H54 (cell line): ENCODE measurements at regions not wholly inside any gene's neighbourhood (a gene's known extent, or its start where the extent isn't known, plus 50 kb on each side); places are given as distances from the start of the nearest gene placed in this dataset.

Source experiments
- DNase-seq: peaks from one replicate; pipeline ENCODE4 v3.0.0; 2011; ENCODE audit warnings: low spot score, mixed read lengths; ENCODE audit not compliant: insufficient read length
- FAIRE-seq: peaks from 3 replicates; lab custom pipeline; 2011; peaks lifted over from hg19 to GRCh38; lab: Jason Lieb, UNC
- POLR2A ChIP-seq: IDR thresholded peaks from 2 replicates; pipeline ENCODE4 v1.6.1; 2011; ENCODE audit warnings: low read depth, mild to moderate bottlenecking, low read length

- TF ChIP-seq POLR2A, result no peak
- DNase-seq (no peak), FAIRE-seq (no peak)
Measured at GRCh38 chr9:99431103-99431502, 209.0 kb downstream of the SEC61B start.

GRCh38 chr9:99432075-99432474 is 210.0 kb downstream of the SEC61B start:
- FAIRE-seq, result no peak
- no peak for TF ChIP-seq POLR2A

GRCh38 chr9:99433095-99433494 is 211.0 kb downstream of the SEC61B start:
- FAIRE-seq, result peak; percentile 36
- TF ChIP-seq POLR2A, result no peak
- DNase-seq, result no peak

More at GRCh38 chr9:99432075-99432474, 210.0 kb downstream of the SEC61B start:
- DNase-seq, result no peak

GRCh38 chr9:99433555-99433954 is 211.5 kb downstream of the SEC61B start:
- DNase-seq, result peak; percentile 80
- FAIRE-seq, result peak; percentile 82
- no peak for TF ChIP-seq POLR2A

GRCh38 chr9:99436616-99437015 is 214.5 kb downstream of the SEC61B start:
- no peak for TF ChIP-seq POLR2A
- FAIRE-seq, result no peak
- DNase-seq, result no peak

GRCh38 chr9:99437145-99437544 is 215.1 kb downstream of the SEC61B start:
- FAIRE-seq, result no peak
- DNase-seq, result no peak
- no peak for TF ChIP-seq POLR2A

GRCh38 chr9:99438596-99438995 is 216.5 kb downstream of the SEC61B start:
- FAIRE-seq, result no peak
- no peak for TF ChIP-seq POLR2A
- DNase-seq, result no peak

GRCh38 chr9:99441829-99442228 is 219.7 kb downstream of the SEC61B start:
- no peak for TF ChIP-seq POLR2A
- no peak for FAIRE-seq
- no peak for DNase-seq

GRCh38 chr9:99445371-99445891 is 223.3 kb downstream of the SEC61B start:
- TF ChIP-seq POLR2A, result no peak
- FAIRE-seq (peak; percentile 87), DNase-seq (peak; percentile 67)

GRCh38 chr9:99445920-99446319 is 223.8 kb downstream of the SEC61B start:
- FAIRE-seq, result no peak
- no peak for TF ChIP-seq POLR2A
- no peak for DNase-seq

GRCh38 chr9:99447951-99448350 is 225.9 kb downstream of the SEC61B start:
- TF ChIP-seq POLR2A, result no peak

GRCh38 chr9:99449726-99450125 is 227.6 kb downstream of the SEC61B start:
- no peak for TF ChIP-seq POLR2A
- FAIRE-seq (no peak), DNase-seq (no peak)

More at GRCh38 chr9:99447951-99448350, 225.9 kb downstream of the SEC61B start:
- no peak for FAIRE-seq
- DNase-seq, result no peak

- FAIRE-seq, result no peak
- DNase-seq, result no peak
- no peak for TF ChIP-seq POLR2A
Measured at GRCh38 chr9:99451112-99451606, 229.1 kb downstream of the SEC61B start.

- DNase-seq (no peak), FAIRE-seq (no peak)
- TF ChIP-seq POLR2A, result no peak
Measured at GRCh38 chr9:99457406-99457805, 235.3 kb downstream of the SEC61B start.

- DNase-seq (no peak), FAIRE-seq (no peak)
- TF ChIP-seq POLR2A, result no peak
Measured at GRCh38 chr9:99457981-99458380, 235.9 kb downstream of the SEC61B start.

GRCh38 chr9:99459919-99460318 is 237.8 kb downstream of the SEC61B start:
- FAIRE-seq (no peak), DNase-seq (no peak)
- TF ChIP-seq POLR2A, result no peak
